DMS 273 treated with DMSO at 0.1 percent for 48 hours (cell line): ENCODE measurements at regions not wholly inside any gene's neighbourhood (a gene's known extent, or its start where the extent isn't known, plus 50 kb on each side); places are given as distances from the start of the nearest gene placed in this dataset.
"Not testable (repeated sequence)": the region's sequence is repeated elsewhere in the genome, so short reads cannot be mapped to it uniquely, and the experiment has no call there.

Experiments used
- DNase-seq: peaks from one replicate; lab custom pipeline; 2025; lab: John Stamatoyannopoulos, UW

- DNase-seq: not testable (repeated sequence)
Observed at GRCh38 chr12:83929792-83930191, 982.8 kb downstream of the SLC6A15 start.

GRCh38 chr12:83920821-83921547 lies 991.6 kb downstream of the SLC6A15 start:
- no peak for DNase-seq

GRCh38 chr12:83919081-83919480 lies 993.5 kb downstream of the SLC6A15 start:
- DNase-seq: no peak

GRCh38 chr12:83904175-83904574 lies 1008.4 kb downstream of the SLC6A15 start:
- no peak for DNase-seq

GRCh38 chr12:83896416-83896815 lies 1016.2 kb downstream of the SLC6A15 start:
- DNase-seq: no peak

GRCh38 chr12:83893101-83893500 lies 1019.5 kb downstream of the SLC6A15 start:
- no peak for DNase-seq

GRCh38 chr12:83889745-83890144 lies 1022.9 kb downstream of the SLC6A15 start:
- no peak for DNase-seq

GRCh38 chr12:83886479-83886878 lies 1026.1 kb downstream of the SLC6A15 start:
- DNase-seq: no peak

GRCh38 chr12:83870921-83871599 lies 1041.5 kb downstream of the SLC6A15 start:
- DNase-seq: not testable (repeated sequence)

GRCh38 chr12:83866477-83866876 lies 1046.1 kb downstream of the SLC6A15 start:
- no peak for DNase-seq

GRCh38 chr12:83865431-83865830 lies 1047.2 kb downstream of the SLC6A15 start:
- DNase-seq: no peak

- DNase-seq: no peak
Observed at GRCh38 chr12:83864054-83864453, 1048.5 kb downstream of the SLC6A15 start.

GRCh38 chr12:83859021-83859420 lies 1053.6 kb downstream of the SLC6A15 start:
- DNase-seq: no peak

GRCh38 chr12:83856803-83857202 lies 1055.8 kb downstream of the SLC6A15 start:
- no peak for DNase-seq

GRCh38 chr12:83850531-83850930 lies 1062.1 kb downstream of the SLC6A15 start:
- no peak for DNase-seq

GRCh38 chr12:83848702-83849101 lies 1063.9 kb downstream of the SLC6A15 start:
- no peak for DNase-seq

GRCh38 chr12:83843541-83843940 lies 1069.1 kb downstream of the SLC6A15 start:
- no peak for DNase-seq

- DNase-seq: no peak
Observed at GRCh38 chr12:83841620-83842019, 1071.0 kb downstream of the SLC6A15 start.

- DNase-seq: no peak
Observed at GRCh38 chr12:83827860-83828259, 1084.7 kb downstream of the SLC6A15 start.

- DNase-seq: no peak
Observed at GRCh38 chr12:83827193-83827592, 1085.4 kb downstream of the SLC6A15 start.

- DNase-seq: no peak
Observed at GRCh38 chr12:83826112-83826511, 1086.5 kb downstream of the SLC6A15 start.

- no peak for DNase-seq
Observed at GRCh38 chr12:83823386-83824045, 1089.1 kb downstream of the SLC6A15 start.

GRCh38 chr12:83821967-83822366 lies 1090.6 kb downstream of the SLC6A15 start:
- no peak for DNase-seq
